Muscle layer of colon (tissue), 2 donors: ENCODE measurements at regions not wholly inside any gene's neighbourhood (a gene's known extent, or its start where the extent isn't known, plus 50 kb on each side); places are given as distances from the start of the nearest gene placed in this dataset.
"Not testable (repeated sequence)": the region's sequence is repeated elsewhere in the genome, so short reads cannot be mapped to it uniquely, and the experiment has no call there.

Experiments
- H3K27ac ChIP-seq: one replicate; pipeline ENCODE4 v1.7.0; 2013; ENCODE audit warnings: low read depth, mild to moderate bottlenecking, low read length, moderate library complexity
- H3K27me3 ChIP-seq, 2 donors: one replicate each; pipeline ENCODE4 v1.7.0; 2013; ENCODE audit warnings: low read length in 2 of 2, mild to moderate bottlenecking in 2 of 2; ENCODE audit not compliant: insufficient read depth in 2 of 2, control insufficient read depth in 1 of 2
- H3K36me3 ChIP-seq: one replicate; pipeline ENCODE4 v1.7.0; 2013; ENCODE audit warnings: mild to moderate bottlenecking, low read length; ENCODE audit not compliant: insufficient read depth
- H3K4me1 ChIP-seq: one replicate; pipeline ENCODE4 v1.7.0; 2013; ENCODE audit warnings: mild to moderate bottlenecking, low read length; ENCODE audit not compliant: insufficient read depth
- H3K4me3 ChIP-seq, 2 donors: one replicate each; pipeline ENCODE4 v1.7.0; 2013; ENCODE audit warnings: low read length in 2 of 2, low read depth in 1 of 2, mild to moderate bottlenecking in 1 of 2, moderate library complexity in 1 of 2
- H3K9ac ChIP-seq: one replicate; pipeline ENCODE4 v1.7.0; 2013; ENCODE audit warnings: low read length
- H3K9me3 ChIP-seq: one replicate; pipeline ENCODE4 v1.7.0; 2013; ENCODE audit warnings: mild to moderate bottlenecking, low read length
- donor health status: abdominal sarcoma.
- donor health status: Adenocarcinoma of cecum.

GRCh38 chr11:90585491-90585890, 362.6 kb upstream of the CHORDC1 start:
- Histone ChIP-seq H3K27me3 (no peaks in the 10 kb centered on the region), H3K36me3 (no peaks in the 10 kb centered on the region), H3K4me1 (no peaks in the 10 kb centered on the region), H3K9me3 (no peaks in the 10 kb centered on the region), H3K4me3 (no peak overlapping the region), H3K9ac (no peak overlapping the region), H3K27ac (no peak overlapping the region)

- H3K9me3 ChIP-seq, H3K27ac ChIP-seq, H3K4me1 ChIP-seq, H3K4me3 ChIP-seq, H3K27me3 ChIP-seq, H3K36me3 ChIP-seq, H3K9ac ChIP-seq: not testable (repeated sequence)
These were observed 360.1 kb upstream of the CHORDC1 start for GRCh38 chr11:90582999-90583398.

GRCh38 chr11:90564531-90564930, 341.7 kb upstream of the CHORDC1 start:
- H3K9me3 ChIP-seq = no peaks in the 10 kb centered on the region
- no peak overlapping the region for H3K4me3 ChIP-seq
- H3K36me3 ChIP-seq = no peaks in the 10 kb centered on the region
- H3K27ac ChIP-seq = no peak overlapping the region
- no peaks in the 10 kb centered on the region for H3K27me3 ChIP-seq
- no peak overlapping the region for H3K9ac ChIP-seq
- H3K4me1 ChIP-seq = no peaks in the 10 kb centered on the region

- Histone ChIP-seq H3K27ac (no peak overlapping the region), H3K36me3 (no peaks in the 10 kb centered on the region), H3K9me3 (no peaks in the 10 kb centered on the region), H3K27me3 (no peaks in the 10 kb centered on the region), H3K4me1 (no peaks in the 10 kb centered on the region), H3K9ac (no peak overlapping the region), H3K4me3 (no peak overlapping the region)
These were observed 335.5 kb upstream of the CHORDC1 start for GRCh38 chr11:90558328-90558865.

GRCh38 chr11:90556606-90557005, 333.8 kb upstream of the CHORDC1 start:
- Histone ChIP-seq H3K4me1 (no peaks in the 10 kb centered on the region), H3K4me3 (no peak overlapping the region), H3K27ac (no peak overlapping the region), H3K9ac (no peak overlapping the region), H3K9me3 (no peaks in the 10 kb centered on the region), H3K27me3 (no peaks in the 10 kb centered on the region), H3K36me3 (no peaks in the 10 kb centered on the region)

- Histone ChIP-seq H3K9me3 (no peaks in the 10 kb centered on the region), H3K36me3 (no peaks in the 10 kb centered on the region), H3K27me3 (no peaks in the 10 kb centered on the region), H3K27ac (no peak overlapping the region), H3K4me3 (no peak overlapping the region), H3K9ac (no peak overlapping the region), H3K4me1 (no peaks in the 10 kb centered on the region)
These were observed 333.2 kb upstream of the CHORDC1 start for GRCh38 chr11:90556026-90556425.

- H3K36me3 ChIP-seq = no peaks in the 10 kb centered on the region
- H3K27me3 ChIP-seq = no peaks in the 10 kb centered on the region
- no peak overlapping the region for H3K27ac ChIP-seq
- no peaks in the 10 kb centered on the region for H3K4me1 ChIP-seq
- H3K9me3 ChIP-seq = no peaks in the 10 kb centered on the region
- no peak overlapping the region for H3K9ac ChIP-seq
- H3K4me3 ChIP-seq = no peak overlapping the region
These were observed 332.6 kb upstream of the CHORDC1 start for GRCh38 chr11:90555477-90555876.

- Histone ChIP-seq H3K27me3 (no peaks in the 10 kb centered on the region), H3K4me3 (no peak overlapping the region), H3K27ac (no peak overlapping the region), H3K9ac (no peak overlapping the region), H3K9me3 (no peaks in the 10 kb centered on the region), H3K4me1 (no peaks in the 10 kb centered on the region), H3K36me3 (no peaks in the 10 kb centered on the region)
These were observed 319.2 kb upstream of the CHORDC1 start for GRCh38 chr11:90542092-90542491.

GRCh38 chr11:90536301-90536700, 313.5 kb upstream of the CHORDC1 start:
- Histone ChIP-seq H3K27ac (no peak overlapping the region), H3K4me1 (no peaks in the 10 kb centered on the region), H3K27me3 (no peaks in the 10 kb centered on the region), H3K36me3 (no peaks in the 10 kb centered on the region), H3K4me3 (no peak overlapping the region), H3K9ac (no peak overlapping the region), H3K9me3 (no peaks in the 10 kb centered on the region)

- no peak overlapping the region for H3K9ac ChIP-seq
- H3K27ac ChIP-seq = no peak overlapping the region
- no peak overlapping the region for H3K4me3 ChIP-seq
- H3K36me3 ChIP-seq = no peaks in the 10 kb centered on the region
- H3K9me3 ChIP-seq = no peaks in the 10 kb centered on the region
- no peaks in the 10 kb centered on the region for H3K4me1 ChIP-seq
- H3K27me3 ChIP-seq = no peaks in the 10 kb centered on the region
These were observed 309.3 kb upstream of the CHORDC1 start for GRCh38 chr11:90532125-90532524.

- no peaks in the 10 kb centered on the region for H3K27me3 ChIP-seq
- H3K27ac ChIP-seq = no peak overlapping the region
- H3K4me1 ChIP-seq = no peaks in the 10 kb centered on the region
- no peak overlapping the region for H3K4me3 ChIP-seq
- no peaks in the 10 kb centered on the region for H3K9me3 ChIP-seq
- H3K9ac ChIP-seq = no peak overlapping the region
- H3K36me3 ChIP-seq = no peaks in the 10 kb centered on the region
These were observed 308.2 kb upstream of the CHORDC1 start for GRCh38 chr11:90531001-90531400.

- H3K9ac ChIP-seq = no peak overlapping the region
- no peaks in the 10 kb centered on the region for H3K36me3 ChIP-seq
These were observed 303.1 kb upstream of the CHORDC1 start for GRCh38 chr11:90525962-90526361.

More at GRCh38 chr11:90525962-90526361, 303.1 kb upstream of the CHORDC1 start:
- Histone ChIP-seq H3K9me3 (no peaks in the 10 kb centered on the region), H3K27me3 (no peaks in the 10 kb centered on the region), H3K27ac (no peak overlapping the region), H3K4me3 (no peak overlapping the region), H3K4me1 (no peaks in the 10 kb centered on the region)
